Testis (tissue), 2 donors: ENCODE measurements at regions not wholly inside any gene's neighbourhood (a gene's known extent, or its start where the extent isn't known, plus 50 kb on each side); places are given as distances from the start of the nearest gene placed in this dataset.

Experiments used
- DNase-seq: peaks from one replicate; pipeline ENCODE4 v3.0.0-alpha.2; 2019
- H3K27ac ChIP-seq, 2 donors: fragments of 200-600 bp; sonication (generic); one replicate each; pipeline ENCODE4 v1.5.1; 2019
- H3K27me3 ChIP-seq: fragments of 200-600 bp; sonication (generic); one replicate; pipeline ENCODE4 v1.5.1; 2019
- H3K36me3 ChIP-seq: fragments of 200-600 bp; sonication (generic); one replicate; pipeline ENCODE4 v1.5.1; 2017; ENCODE audit warnings: low read depth; ENCODE audit errors: missing control alignments
- H3K4me1 ChIP-seq: fragments of 200-600 bp; sonication (generic); one replicate; pipeline ENCODE4 v1.5.1; 2019
- H3K4me3 ChIP-seq, 2 donors: fragments of 200-600 bp; sonication (generic); one replicate each; pipeline ENCODE4 v1.5.1; 2017 to 2019
- H3K9me3 ChIP-seq: fragments of 200-600 bp; sonication (generic); one replicate; pipeline ENCODE4 v1.5.1; 2017
- POLR2A ChIP-seq: fragments of 450-650 bp; IDR thresholded peaks from one replicate; pipeline ENCODE4 v1.6.1; 2017; ENCODE audit warnings: antibody characterized with exemption, mild to moderate bottlenecking, moderate library complexity
- WGBS, 2 donors: methylation state at CpG; one replicate each; pipeline ENCODE4 v1.1.5; 2018; 5-methylcytosine and 5-hydroxymethylcytosine counted together
- intact Hi-C: fragments of 100-400 bp; cut with DNase I; formaldehyde crosslinking; loops from one replicate; pipeline ENCODE4 v1.15.1; 2023; ENCODE audit warnings: low total_unique reads
- TF ChIP-seq, protein P1 (sequence below), 3 experiments: fragments of 450-650 bp in 2 of 3; fragments of 200-600 bp in 1 of 3; sonication (generic) in 1 of 3; IDR thresholded peaks; one replicate each; pipeline ENCODE4 v1.5.1; 2016 to 2019; ENCODE audit warnings: antibody characterized with exemption in 3 of 3, mild to moderate bottlenecking in 2 of 3, moderate library complexity in 1 of 3

DNA sequence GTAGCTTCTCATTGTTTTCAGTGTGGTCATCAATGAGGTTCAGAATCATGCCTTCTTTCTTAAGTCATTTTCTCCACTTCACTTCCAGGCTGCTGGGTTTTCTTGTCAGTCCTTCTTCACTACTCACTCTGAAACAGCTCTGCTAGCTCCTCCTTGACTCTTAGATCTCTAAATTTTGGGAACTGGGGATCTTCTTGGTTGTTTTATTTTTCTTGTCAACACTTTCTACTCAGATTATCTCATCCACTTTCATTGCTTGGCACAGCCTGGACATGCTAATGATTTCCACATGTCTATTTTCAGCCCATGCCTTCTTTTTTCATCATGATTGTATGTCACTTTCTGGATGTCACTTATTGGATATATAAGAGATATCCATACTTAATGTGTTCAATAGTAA is 517.8 kb upstream of the DSEL start:
- no peak overlapping the region for H3K4me3 ChIP-seq
- no peaks in the 10 kb centered on the region for H3K27me3 ChIP-seq
- no peaks in the 10 kb centered on the region for H3K9me3 ChIP-seq
- intact Hi-C loops = no loop called here
- TF ChIP-seq POLR2A = no peak
- TF ChIP-seq, protein P1, sequence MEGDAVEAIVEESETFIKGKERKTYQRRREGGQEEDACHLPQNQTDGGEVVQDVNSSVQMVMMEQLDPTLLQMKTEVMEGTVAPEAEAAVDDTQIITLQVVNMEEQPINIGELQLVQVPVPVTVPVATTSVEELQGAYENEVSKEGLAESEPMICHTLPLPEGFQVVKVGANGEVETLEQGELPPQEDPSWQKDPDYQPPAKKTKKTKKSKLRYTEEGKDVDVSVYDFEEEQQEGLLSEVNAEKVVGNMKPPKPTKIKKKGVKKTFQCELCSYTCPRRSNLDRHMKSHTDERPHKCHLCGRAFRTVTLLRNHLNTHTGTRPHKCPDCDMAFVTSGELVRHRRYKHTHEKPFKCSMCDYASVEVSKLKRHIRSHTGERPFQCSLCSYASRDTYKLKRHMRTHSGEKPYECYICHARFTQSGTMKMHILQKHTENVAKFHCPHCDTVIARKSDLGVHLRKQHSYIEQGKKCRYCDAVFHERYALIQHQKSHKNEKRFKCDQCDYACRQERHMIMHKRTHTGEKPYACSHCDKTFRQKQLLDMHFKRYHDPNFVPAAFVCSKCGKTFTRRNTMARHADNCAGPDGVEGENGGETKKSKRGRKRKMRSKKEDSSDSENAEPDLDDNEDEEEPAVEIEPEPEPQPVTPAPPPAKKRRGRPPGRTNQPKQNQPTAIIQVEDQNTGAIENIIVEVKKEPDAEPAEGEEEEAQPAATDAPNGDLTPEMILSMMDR (IDR thresholded peaks at IDR 0.05) = no peak
- no peak overlapping the region for H3K27ac ChIP-seq
- no peak for DNase-seq
- H3K36me3 ChIP-seq = no peaks in the 10 kb centered on the region
- no peaks in the 10 kb centered on the region for H3K4me1 ChIP-seq

DNA sequence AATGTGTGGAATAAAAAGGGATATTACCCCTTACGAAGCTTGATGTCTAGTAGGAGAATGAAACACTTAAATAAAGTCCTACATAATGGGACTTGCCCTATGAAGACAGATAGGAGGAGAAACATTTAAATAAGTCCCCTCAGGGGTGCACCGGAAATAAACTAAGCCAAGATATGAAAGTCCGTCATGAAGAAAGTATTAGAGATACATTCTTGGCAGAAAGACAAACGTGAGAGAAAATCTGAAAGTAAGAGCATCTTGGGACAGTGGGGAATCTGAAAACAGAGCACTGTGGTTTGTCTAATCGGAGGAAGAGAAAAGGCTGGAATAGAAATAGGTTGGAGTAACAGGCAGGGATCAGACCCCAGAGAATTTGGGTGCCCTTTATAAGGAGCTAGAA is 516.9 kb upstream of the DSEL start:
- 58 to 62% methylated on average over 5 of the region's 5 CpGs for WGBS, 2 donors
- H3K27me3 ChIP-seq = no peaks in the 10 kb centered on the region
- no peaks in the 10 kb centered on the region for H3K4me1 ChIP-seq
- no peak overlapping the region for H3K4me3 ChIP-seq
- no peak for DNase-seq
- H3K9me3 ChIP-seq = no peaks in the 10 kb centered on the region
- no peak overlapping the region for H3K27ac ChIP-seq
- H3K36me3 ChIP-seq = no peaks in the 10 kb centered on the region
- no peak for TF ChIP-seq POLR2A
- TF ChIP-seq, protein P1 (IDR thresholded peaks at IDR 0.05) = no peak
- intact Hi-C loops = no loop called here

DNA sequence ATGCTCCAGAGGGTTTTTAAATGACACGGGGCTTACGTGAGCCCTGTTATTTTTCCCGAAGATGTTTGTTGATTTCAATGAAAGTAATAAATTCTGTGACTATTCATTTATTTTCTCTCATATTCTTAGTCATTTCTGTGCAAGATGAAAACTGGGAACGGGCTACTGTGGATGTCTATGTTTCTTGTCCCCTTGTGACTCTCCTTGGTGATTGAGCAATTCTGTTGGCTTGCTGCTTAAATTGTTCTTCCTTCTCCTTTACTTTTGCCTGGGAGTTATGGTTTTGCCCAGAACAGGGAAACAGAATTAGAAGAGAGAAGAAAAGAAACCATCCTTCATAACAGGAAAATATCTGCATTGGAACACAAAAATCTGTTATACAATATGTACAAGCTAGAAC is 508.2 kb upstream of the DSEL start:
- Histone ChIP-seq H3K9me3 (no peaks in the 10 kb centered on the region), H3K4me1 (no peaks in the 10 kb centered on the region), H3K36me3 (no peaks in the 10 kb centered on the region), H3K27me3 (no peaks in the 10 kb centered on the region), H3K27ac (no peak overlapping the region), H3K4me3 (no peak overlapping the region)
- intact Hi-C loops = no loop called here
- TF ChIP-seq, protein P1 (IDR thresholded peaks at IDR 0.05) = no peak
- TF ChIP-seq POLR2A = no peak
- DNase-seq = no peak
- WGBS, 2 donors = 91 to 94% methylated on average over 4 of the region's 4 CpGs

DNA sequence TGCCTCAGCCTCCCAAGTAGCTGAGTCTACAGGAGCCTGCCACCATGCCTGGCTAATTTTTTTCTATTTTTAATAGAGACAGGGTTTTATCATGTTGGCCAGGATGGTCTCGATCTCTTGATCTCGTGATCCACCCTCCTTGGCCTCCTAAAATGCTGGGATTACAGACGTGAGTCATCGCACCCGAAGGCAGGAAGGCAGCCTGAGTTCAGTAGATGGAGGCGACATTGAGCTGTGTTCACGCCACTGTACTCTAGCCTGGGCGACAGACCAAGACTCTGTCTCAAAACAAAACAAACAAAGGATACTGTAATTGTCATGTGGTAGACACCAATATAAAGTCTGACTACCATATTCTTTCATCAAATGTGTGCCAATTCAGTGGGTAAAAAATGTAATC is 500.9 kb upstream of the DSEL start:
- intact Hi-C loops = no loop called here
- Histone ChIP-seq H3K36me3 (no peaks in the 10 kb centered on the region), H3K27ac (no peak overlapping the region), H3K27me3 (no peaks in the 10 kb centered on the region), H3K4me3 (no peak overlapping the region), H3K4me1 (no peaks in the 10 kb centered on the region), H3K9me3 (no peaks in the 10 kb centered on the region)
- TF ChIP-seq POLR2A = no peak
- TF ChIP-seq, protein P1 (IDR thresholded peaks at IDR 0.05) = no peak
- DNase-seq = no peak
- 57 to 89% methylated on average over 8 of the region's 8 CpGs for WGBS, 2 donors

DNA sequence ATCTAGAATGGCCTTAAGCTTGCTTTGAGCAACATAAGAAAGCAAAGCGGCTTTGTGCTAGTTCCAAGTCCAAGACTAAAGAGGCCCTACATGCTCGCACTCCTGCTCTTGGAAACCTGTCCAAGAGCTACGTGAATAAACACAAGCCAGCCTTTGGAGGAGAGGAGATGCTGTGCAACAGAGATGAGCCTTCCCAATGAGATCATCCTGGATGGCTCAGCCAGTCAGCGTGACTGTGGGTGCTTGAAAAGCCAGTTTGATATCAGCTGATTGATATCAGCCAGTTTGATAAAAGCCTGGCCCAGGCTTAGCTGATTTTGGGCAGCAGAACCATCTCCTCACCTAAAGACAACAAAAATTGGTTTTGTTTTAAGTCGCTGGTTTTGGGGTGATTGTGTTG is 481.0 kb upstream of the DSEL start:
- DNase-seq = no peak
- TF ChIP-seq POLR2A = no peak
- TF ChIP-seq, protein P1 (IDR thresholded peaks at IDR 0.05) = no peak
- H3K27me3 ChIP-seq = no peaks in the 10 kb centered on the region
- intact Hi-C loops = no loop called here
- no peak overlapping the region for H3K27ac ChIP-seq
- no peaks in the 10 kb centered on the region for H3K4me1 ChIP-seq
- WGBS, 2 donors = 63 to 77% methylated on average over 5 of the region's 5 CpGs
- H3K4me3 ChIP-seq = no peak overlapping the region
- H3K9me3 ChIP-seq = no peaks in the 10 kb centered on the region
- no peaks in the 10 kb centered on the region for H3K36me3 ChIP-seq
